C4-2B (cell line): ENCODE measurements at regions not wholly inside any gene's neighbourhood (a gene's known extent, or its start where the extent isn't known, plus 50 kb on each side); places are given as distances from the start of the nearest gene placed in this dataset.

ENCODE experiments used
- ZFX ChIP-seq: fragments of 450-650 bp; IDR thresholded peaks from 2 replicates; pipeline ENCODE4 v1.6.1; 2017
- TF ChIP-seq, protein P1 (sequence below): fragments of 450-650 bp; conservative IDR thresholded peaks from 2 replicates; pipeline ENCODE4 v1.5.1; 2017; ENCODE audit warnings: mild to moderate bottlenecking

- TF ChIP-seq, protein P1, sequence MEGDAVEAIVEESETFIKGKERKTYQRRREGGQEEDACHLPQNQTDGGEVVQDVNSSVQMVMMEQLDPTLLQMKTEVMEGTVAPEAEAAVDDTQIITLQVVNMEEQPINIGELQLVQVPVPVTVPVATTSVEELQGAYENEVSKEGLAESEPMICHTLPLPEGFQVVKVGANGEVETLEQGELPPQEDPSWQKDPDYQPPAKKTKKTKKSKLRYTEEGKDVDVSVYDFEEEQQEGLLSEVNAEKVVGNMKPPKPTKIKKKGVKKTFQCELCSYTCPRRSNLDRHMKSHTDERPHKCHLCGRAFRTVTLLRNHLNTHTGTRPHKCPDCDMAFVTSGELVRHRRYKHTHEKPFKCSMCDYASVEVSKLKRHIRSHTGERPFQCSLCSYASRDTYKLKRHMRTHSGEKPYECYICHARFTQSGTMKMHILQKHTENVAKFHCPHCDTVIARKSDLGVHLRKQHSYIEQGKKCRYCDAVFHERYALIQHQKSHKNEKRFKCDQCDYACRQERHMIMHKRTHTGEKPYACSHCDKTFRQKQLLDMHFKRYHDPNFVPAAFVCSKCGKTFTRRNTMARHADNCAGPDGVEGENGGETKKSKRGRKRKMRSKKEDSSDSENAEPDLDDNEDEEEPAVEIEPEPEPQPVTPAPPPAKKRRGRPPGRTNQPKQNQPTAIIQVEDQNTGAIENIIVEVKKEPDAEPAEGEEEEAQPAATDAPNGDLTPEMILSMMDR, result no peak
- TF ChIP-seq ZFX, result no peak
Observed at GRCh38 chr5:67290655-67291054, 94.1 kb upstream of the CD180 start.
